Mammary epithelial cell (primary cell): ENCODE measurements at regions not wholly inside any gene's neighbourhood (a gene's known extent, or its start where the extent isn't known, plus 50 kb on each side); places are given as distances from the start of the nearest gene placed in this dataset.

Experiments used
- CTCF ChIP-seq, 2 donors: IDR thresholded peaks in 1 of 2; conservative IDR thresholded peaks in 1 of 2; 2 replicates each; pipeline ENCODE4 v1.5.1; 2011 to 2012; ENCODE audit warnings: inconsistent platforms in 2 of 2, low read length in 2 of 2, mild to moderate bottlenecking in 2 of 2, control low read depth in 1 of 2, low read depth in 1 of 2; ENCODE audit not compliant: insufficient read depth in 1 of 2; ENCODE audit errors: extremely low read depth in 1 of 2
- EZH2 ChIP-seq: IDR thresholded peaks from 2 replicates; pipeline ENCODE4 v1.6.1; 2012; ENCODE audit warnings: low read length, inconsistent platforms, borderline replicate concordance

- TF ChIP-seq CTCF (conservative IDR thresholded peaks at IDR 0.05 in 1 of 2, IDR thresholded peaks at IDR 0.05 in 1 of 2; ENCODE audit: extremely low read depth in 1 of 2, insufficient read depth in 1 of 2, low read depth in 1 of 2, low read length in 2 of 2) (no peak), EZH2 (no peak)
Observed at GRCh38 chr2:215829261-215829660, 184.1 kb downstream of the MREG start.
